ENCODE measurements at regions not wholly inside any gene's neighbourhood (a gene's known extent, or its start where the extent isn't known, plus 50 kb on each side); places are given as distances from the start of the nearest gene placed in this dataset.

GRCh38 chr2:191738003-191738402, 60.1 kb downstream of the NABP1 start:
- intact Hi-C loops (cut with DNase I): no loop called here
- DNase-seq (ENCODE audit: missing footprints) (no peak), ATAC-seq (no peak)

GRCh38 chr2:191738667-191739066, 60.7 kb downstream of the NABP1 start:
- DNase-seq (ENCODE audit: missing footprints) (no peak), ATAC-seq (no peak)
- intact Hi-C loops (cut with DNase I): no loop called here

DNA sequence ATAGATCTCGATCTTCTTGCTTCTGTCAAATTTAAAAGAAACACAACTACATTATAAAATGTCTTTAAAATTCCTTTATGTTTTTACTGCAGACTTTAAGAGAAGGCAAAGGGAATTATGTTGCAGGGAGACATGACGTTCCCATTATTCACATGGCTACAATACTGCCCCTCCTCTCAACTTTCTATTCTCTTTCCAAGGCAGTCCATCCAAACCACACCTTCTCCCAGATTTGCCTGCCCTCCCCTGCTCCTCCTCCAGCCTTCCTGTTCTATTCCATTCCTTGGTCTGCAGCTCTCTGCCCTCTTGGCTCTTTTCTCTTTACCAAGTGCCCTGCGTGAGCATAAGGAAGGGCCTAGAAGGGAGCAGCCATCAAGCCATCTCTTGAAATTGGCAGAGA, 61.3 kb downstream of the NABP1 start:
- DNase-seq (ENCODE audit: missing footprints) (no peak), ATAC-seq (no peak)
- intact Hi-C loops (cut with DNase I): no loop called here

- ATAC-seq (no peak), DNase-seq (ENCODE audit: missing footprints) (no peak)
- intact Hi-C loops (cut with DNase I): no loop called here
Observed at GRCh38 chr2:191740016-191740419, 62.1 kb downstream of the NABP1 start.

- DNase-seq (ENCODE audit: missing footprints) (no peak), ATAC-seq (no peak)
- intact Hi-C loops (cut with DNase I): no loop called here
Observed at GRCh38 chr2:191740759-191741158, 62.8 kb downstream of the NABP1 start.

GRCh38 chr2:191746346-191747169, 68.6 kb downstream of the NABP1 start:
- no peak for DNase-seq (ENCODE audit: missing footprints)
- intact Hi-C loops (cut with DNase I): no loop called here
- no peak for ATAC-seq

- ATAC-seq (no peak), DNase-seq (ENCODE audit: missing footprints) (no peak)
- intact Hi-C loops (cut with DNase I): no loop called here
Observed at GRCh38 chr2:191747170-191747530, 69.2 kb downstream of the NABP1 start.

DNA sequence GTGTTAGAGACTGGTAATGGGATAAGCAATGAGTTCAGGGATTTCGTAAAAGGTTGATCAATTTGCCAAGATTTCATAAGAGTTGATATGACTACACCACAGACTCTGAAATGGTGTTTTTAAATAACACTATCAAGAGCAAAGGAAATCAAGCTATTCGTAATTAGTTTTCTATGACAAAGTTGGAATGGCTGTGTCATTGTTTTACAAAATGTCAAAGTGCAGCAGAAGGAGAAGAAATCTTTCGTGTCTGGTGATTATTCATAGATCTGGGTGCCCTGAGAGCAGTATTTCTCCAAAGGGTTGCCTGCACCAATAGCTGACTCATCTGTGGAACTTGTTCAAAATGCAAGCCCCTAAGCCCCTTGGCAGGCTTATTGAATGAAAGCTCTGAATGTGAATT, 70.1 kb downstream of the NABP1 start:
- no peak for DNase-seq (ENCODE audit: missing footprints)
- ATAC-seq: no peak
- intact Hi-C loops (cut with DNase I): no loop called here

GRCh38 chr2:191748528-191749180, 70.7 kb downstream of the NABP1 start:
- intact Hi-C loops (cut with DNase I): no loop called here
- no peak for ATAC-seq
- DNase-seq (ENCODE audit: missing footprints): no peak

GRCh38 chr2:191749181-191749540, 71.2 kb downstream of the NABP1 start:
- ATAC-seq: no peak
- intact Hi-C loops (cut with DNase I): no loop called here
- DNase-seq (ENCODE audit: missing footprints): no peak

DNA sequence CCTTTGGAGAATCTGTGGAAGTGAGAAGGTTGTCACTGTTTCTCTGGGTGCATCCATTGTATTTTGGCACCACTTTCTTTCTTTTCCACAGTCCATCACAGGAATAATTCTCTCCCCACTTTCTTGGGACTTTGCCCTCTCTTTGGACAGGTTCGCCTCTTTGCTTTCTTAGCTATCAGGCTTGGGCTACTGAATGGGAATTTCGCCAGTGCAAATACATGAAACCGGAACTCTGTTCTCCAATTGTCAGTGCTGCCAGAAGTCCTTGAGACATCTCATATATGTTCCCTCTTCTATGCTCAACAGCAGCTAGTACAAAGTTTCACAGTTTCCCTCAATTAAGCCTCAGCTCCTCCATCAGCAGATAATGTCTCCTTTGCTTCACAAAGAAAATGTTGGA, 76.2 kb downstream of the NABP1 start:
- intact Hi-C loops (cut with DNase I): no loop called here
- ATAC-seq (no peak), DNase-seq (ENCODE audit: missing footprints) (no peak)

- intact Hi-C loops (cut with DNase I): no loop called here
- ATAC-seq: no peak
- no peak for DNase-seq (ENCODE audit: missing footprints)
Observed at GRCh38 chr2:191756761-191757160, 78.8 kb downstream of the NABP1 start.

- DNase-seq (ENCODE audit: missing footprints): no peak
- ATAC-seq: no peak
- intact Hi-C loops (cut with DNase I): no loop called here
Observed at GRCh38 chr2:191757208-191757607, 79.3 kb downstream of the NABP1 start.

DNA sequence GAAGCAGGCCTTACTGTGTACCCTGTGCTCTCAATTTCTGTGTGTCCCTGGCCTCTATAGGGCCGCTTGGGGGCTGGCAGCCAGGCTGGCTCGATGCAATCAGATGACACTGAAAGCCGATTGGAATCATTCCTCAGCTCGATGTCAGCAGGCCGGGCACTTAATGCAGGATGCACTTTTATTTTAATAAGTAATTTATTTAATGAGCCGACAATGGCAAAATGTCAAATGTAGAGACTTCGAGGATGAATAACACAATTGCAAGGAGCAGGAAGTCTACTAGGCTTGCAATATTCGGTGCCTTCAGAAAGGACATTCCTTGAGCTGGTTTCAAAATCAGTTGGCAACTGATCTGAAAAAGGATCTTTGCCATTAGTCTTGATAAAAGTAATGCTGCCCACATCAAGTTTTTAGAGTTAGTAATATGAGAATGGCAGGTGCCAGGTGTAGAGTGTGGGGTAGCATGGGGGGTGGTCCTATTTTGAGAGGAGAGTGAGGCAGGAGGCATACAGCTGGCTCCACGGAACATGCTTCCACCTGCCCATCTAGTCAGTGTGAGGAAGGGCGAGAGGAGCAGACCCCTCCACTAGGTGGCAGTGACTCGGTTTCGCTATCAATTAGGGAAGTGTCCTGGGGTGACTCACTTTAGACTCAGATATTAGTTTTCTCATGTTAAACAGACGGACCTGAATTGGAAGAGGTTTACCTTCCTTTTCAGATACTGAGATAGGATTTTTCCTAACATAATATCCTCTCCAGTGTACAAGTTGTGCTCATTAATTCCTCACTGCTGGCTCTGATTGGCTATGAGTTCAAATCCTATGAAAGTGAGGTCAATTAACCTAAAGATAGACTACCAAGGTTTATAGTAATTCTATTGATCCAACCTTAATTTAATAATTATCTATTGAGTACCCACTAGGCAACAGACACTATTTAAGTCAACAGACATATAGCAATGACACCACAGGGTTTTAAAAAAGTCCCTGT, 80.9 kb downstream of the NABP1 start:
- intact Hi-C loops (cut with DNase I): no loop called here
- DNase-seq (ENCODE audit: missing footprints) (no peak), ATAC-seq (peak; percentile 60)

DNA sequence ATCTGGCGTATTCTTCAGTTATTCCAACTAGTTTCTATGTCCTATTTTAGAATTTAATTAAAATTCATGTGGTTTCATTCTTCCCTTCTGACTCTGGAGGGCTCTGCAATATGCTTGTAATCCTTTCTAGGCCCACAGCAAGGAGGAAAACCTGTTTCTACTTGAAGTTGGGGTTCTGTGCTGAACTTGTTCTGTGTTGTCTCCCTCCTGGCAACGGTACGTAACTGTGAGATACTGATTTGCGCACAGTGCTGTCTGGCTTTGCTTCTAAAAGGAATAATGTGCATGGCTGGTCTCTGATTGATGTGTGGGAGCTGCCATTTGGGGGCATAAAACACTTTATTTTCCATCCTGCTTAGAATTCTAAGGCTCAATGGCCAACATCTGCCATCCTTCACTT, 81.7 kb downstream of the NABP1 start:
- intact Hi-C loops (cut with DNase I): no loop called here
- no peak for ATAC-seq
- no peak for DNase-seq (ENCODE audit: missing footprints)

GRCh38 chr2:191760655-191761262, 82.8 kb downstream of the NABP1 start:
- no peak for ATAC-seq
- DNase-seq (ENCODE audit: missing footprints): no peak
- intact Hi-C loops (cut with DNase I): no loop called here

- intact Hi-C loops (cut with DNase I): no loop called here
- DNase-seq (ENCODE audit: missing footprints) (no peak), ATAC-seq (no peak)
Observed at GRCh38 chr2:191773136-191773535, 73.8 kb downstream of the CAVIN2 start.

DNA sequence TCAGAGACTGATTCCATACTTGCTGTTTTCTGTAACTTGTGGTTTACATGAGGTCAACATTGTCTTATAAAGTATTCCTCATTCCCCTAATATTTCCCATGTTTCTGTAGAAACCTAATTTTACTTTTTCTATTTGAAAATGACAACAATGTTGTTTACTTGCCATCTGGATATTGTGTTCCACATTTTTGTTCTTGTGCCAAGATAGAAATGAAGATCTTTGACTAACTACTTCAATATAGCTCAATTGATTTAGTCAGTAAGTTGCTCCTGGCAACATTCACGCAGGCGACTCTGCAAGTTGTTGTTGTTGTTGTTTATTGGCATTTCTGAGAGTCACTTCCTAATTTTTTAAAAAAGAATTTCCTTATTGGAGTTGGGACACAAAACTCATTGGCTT, 69.5 kb downstream of the CAVIN2 start:
- DNase-seq (ENCODE audit: missing footprints) (no peak), ATAC-seq (no peak)
- intact Hi-C loops (cut with DNase I): no loop called here

GRCh38 chr2:191778041-191778440, 68.8 kb downstream of the CAVIN2 start:
- intact Hi-C loops (cut with DNase I): no loop called here
- ATAC-seq (no peak), DNase-seq (ENCODE audit: missing footprints) (no peak)

Measured in Right ventricle myocardium inferior (tissue), 1 donor.